HCT116 (cell line): ENCODE measurements at regions not wholly inside any gene's neighbourhood (a gene's known extent, or its start where the extent isn't known, plus 50 kb on each side); places are given as distances from the start of the nearest gene placed in this dataset.

Source experiments
- ATAC-seq: fragments of 200-7000 bp; cut with Tn5 transposase; 2 replicates; pipeline ENCODE4 v1.9.1; 2020; ENCODE audit warnings: mild to moderate bottlenecking, moderate library complexity
- BruUV-seq: library from RNA; stranded (reverse); fragments of 400-500 nt; replicated peaks from 2 replicates; lab custom pipeline; 2021; lab: Mats Ljungman, UMichigan
- CTCF ChIA-PET: fragments of 300-600 bp; sonication (Branson Sonifier 250); formaldehyde crosslinking; loops from one replicate; lab custom pipeline; 2021; ENCODE audit warnings: antibody characterized with exemption; lab: Charles Lee
- POLR2A ChIA-PET: fragments of 300-600, 350-600 bp; sonication (Branson Sonifier 250); formaldehyde crosslinking; loops from one replicate; lab custom pipeline; 2021; ENCODE audit warnings: antibody characterized with exemption; lab: Charles Lee
- RAD21 ChIA-PET, 2 experiments: fragments of 300-600 bp; sonication (Branson Sonifier 250); formaldehyde crosslinking; loops; one replicate each; lab custom pipeline; 2023; ENCODE audit warnings: low total read pairs in 2 of 2; ENCODE audit not compliant: uncharacterized antibody in 2 of 2, unreplicated experiment in 2 of 2, low non-redundant PET in 1 of 2; lab: Charles Lee
- DNase-seq: peaks from one replicate; pipeline ENCODE4 v3.0.0-alpha.2; 2010; ENCODE audit warnings: low read depth, low spot score
- H2AFZ ChIP-seq: fragments of 200-600 bp; shearing (Covaris generic), sonication (generic); 2 replicates; pipeline ENCODE4 v1.6.1; 2017; ENCODE audit warnings: low read depth, mixed run types, mixed read lengths, antibody characterized with exemption, low read length; ENCODE audit not compliant: poor library complexity, severe bottlenecking
- H3K27ac ChIP-seq: 2 replicates; pipeline ENCODE4 v1.5.1; 2012; ENCODE audit warnings: low read depth, low read length
- H3K27me3 ChIP-seq: fragments of 200-600 bp; sonication (generic); 2 replicates; pipeline ENCODE4 v1.6.1; 2016; ENCODE audit warnings: mixed run types, low read length, mixed read lengths; ENCODE audit not compliant: insufficient read depth
- H3K36me3 ChIP-seq, 2 experiments: fragments of 200-500 bp in 1 of 2; fragments of 200-600 bp in 1 of 2; sonication (Bioruptor generic) in 1 of 2; sonication (generic) in 1 of 2; 2 replicates each; pipeline versions ENCODE4 v1.5.1 to v1.6.1; 2014 to 2016; ENCODE audit warnings: low read length in 2 of 2, inconsistent platforms in 1 of 2, mixed read lengths in 1 of 2, mixed run types in 1 of 2; ENCODE audit not compliant: insufficient read depth in 2 of 2, control insufficient read depth in 1 of 2
- H3K4me1 ChIP-seq, 2 experiments: fragments of 200-600 bp in 1 of 2; sonication (generic) in 1 of 2; 2 replicates each; pipeline versions ENCODE4 v1.5.1 to v1.6.1; 2012 to 2017; ENCODE audit warnings: low read length in 2 of 2, inconsistent platforms in 1 of 2, mild to moderate bottlenecking in 1 of 2, mixed read lengths in 1 of 2, mixed run types in 1 of 2, moderate library complexity in 1 of 2; ENCODE audit not compliant: insufficient read depth in 2 of 2, control insufficient read depth in 1 of 2
- H3K4me2 ChIP-seq: fragments of 200-600 bp; sonication (generic); 2 replicates; pipeline ENCODE4 v1.6.1; 2017; ENCODE audit warnings: mixed run types, low read length, mixed read lengths
- H3K4me3 ChIP-seq, 2 experiments: fragments of 200-600 bp in 1 of 2; sonication (generic) in 1 of 2; replicated peaks in 1 of 2; 2 replicates each; pipeline ENCODE4 v1.5.1; 2011 to 2016; ENCODE audit warnings: low read length in 2 of 2, control low read depth in 1 of 2, low read depth in 1 of 2, mild to moderate bottlenecking in 1 of 2, mixed read lengths in 1 of 2, mixed run types in 1 of 2
- H3K79me2 ChIP-seq: fragments of 200-600 bp; sonication (generic); 2 replicates; pipeline ENCODE4 v1.6.1; 2017; ENCODE audit warnings: mild to moderate bottlenecking, mixed run types, low read length, moderate library complexity, mixed read lengths; ENCODE audit not compliant: insufficient read depth
- H3K9ac ChIP-seq: fragments of 200-600 bp; sonication (generic); 2 replicates; pipeline ENCODE4 v1.6.1; 2016; ENCODE audit warnings: low read length, mixed read lengths
- H3K9me2 ChIP-seq: fragments of 200-600 bp; sonication (generic), shearing (Covaris generic); 2 replicates; pipeline ENCODE4 v1.6.1; 2017; ENCODE audit warnings: mixed run types, mild to moderate bottlenecking, moderate library complexity; ENCODE audit not compliant: insufficient read depth
- H3K9me3 ChIP-seq, 2 experiments: fragments of 200-500 bp in 1 of 2; fragments of 200-600 bp in 1 of 2; sonication (Bioruptor generic) in 1 of 2; sonication (generic) in 1 of 2; 2 replicates each; pipeline ENCODE4 v1.6.1; 2014 to 2017; ENCODE audit warnings: low read length in 2 of 2, mixed read lengths in 2 of 2, inconsistent platforms in 1 of 2, low read depth in 1 of 2, mild to moderate bottlenecking in 1 of 2, mixed run types in 1 of 2, moderate library complexity in 1 of 2; ENCODE audit not compliant: control insufficient read depth in 1 of 2, insufficient read depth in 1 of 2
- H4K20me1 ChIP-seq: fragments of 200-600 bp; sonication (generic), shearing (Covaris generic); 2 replicates; pipeline ENCODE4 v1.6.1; 2017; ENCODE audit warnings: mixed run types, mild to moderate bottlenecking, moderate library complexity; ENCODE audit not compliant: insufficient read depth
- CBX3 ChIP-seq: IDR thresholded peaks from 2 replicates; pipeline ENCODE4 v1.6.1; 2012; ENCODE audit warnings: low read depth
- CTCF ChIP-seq, 3 experiments: fragments of 200-600 bp in 1 of 3; sonication (generic) in 1 of 3; IDR thresholded peaks in 2 of 3; conservative IDR thresholded peaks in 1 of 3; 2 replicates each; pipeline ENCODE4 v1.5.1; 2012 to 2017; ENCODE audit warnings: low read depth in 2 of 3, low read length in 2 of 3, antibody characterized with exemption in 1 of 3, borderline replicate concordance in 1 of 3, control low read depth in 1 of 3, mild to moderate bottlenecking in 1 of 3, mixed read lengths in 1 of 3, mixed run types in 1 of 3, moderate library complexity in 1 of 3; ENCODE audit not compliant: insufficient read depth in 1 of 3
- EGR1 ChIP-seq: IDR thresholded peaks from 2 replicates; pipeline ENCODE4 v1.6.1; 2012; ENCODE audit warnings: low read depth
- ELF1 ChIP-seq: IDR thresholded peaks from 2 replicates; pipeline ENCODE4 v1.6.1; 2012; ENCODE audit warnings: low read depth, borderline replicate concordance
- EZH2 ChIP-seq: fragments of 200-600 bp; sonication (generic); IDR thresholded peaks from 2 replicates; pipeline ENCODE4 v1.6.1; 2017; ENCODE audit warnings: antibody characterized with exemption, mixed run types
- EZH2phosphoT487 ChIP-seq: fragments of 200-600 bp; IDR thresholded peaks from 2 replicates; pipeline ENCODE4 v1.6.1; 2018; ENCODE audit warnings: antibody characterized with exemption, borderline replicate concordance
- POLR2AphosphoS5 ChIP-seq: IDR thresholded peaks from 2 replicates; pipeline ENCODE4 v1.6.1; 2011; ENCODE audit warnings: mild to moderate bottlenecking, low read depth, low read length, moderate library complexity
- REST ChIP-seq: IDR thresholded peaks from 2 replicates; pipeline ENCODE4 v1.6.1; 2012; ENCODE audit warnings: low read depth
- SIN3A ChIP-seq: IDR thresholded peaks from 2 replicates; pipeline ENCODE4 v1.6.1; 2012; ENCODE audit warnings: low read depth
- SRF ChIP-seq: IDR thresholded peaks from 2 replicates; pipeline ENCODE4 v1.6.1; 2012; ENCODE audit warnings: low read depth
- TCF7L2 ChIP-seq: IDR thresholded peaks from 2 replicates; pipeline ENCODE4 v1.7.0; 2011; ENCODE audit warnings: borderline replicate concordance, inconsistent platforms; ENCODE audit not compliant: insufficient read depth, insufficient read length; ENCODE audit errors: extremely low read depth
- YY1 ChIP-seq: IDR thresholded peaks from 2 replicates; pipeline ENCODE4 v1.6.1; 2011; ENCODE audit warnings: low read length, low read depth, moderate library complexity, mild to moderate bottlenecking; ENCODE audit not compliant: insufficient replicate concordance; ENCODE audit errors: extremely low read depth
- ZNF274 ChIP-seq: fragments of 200-500 bp; sonication (Bioruptor generic); IDR thresholded peaks from 2 replicates; pipeline ENCODE4 v1.6.1; 2014; ENCODE audit warnings: mild to moderate bottlenecking, low read depth, low read length, inconsistent platforms
- intact Hi-C: fragments of 100-400 bp; cut with micrococcal nuclease; formaldehyde crosslinking; loops from 2 replicates; pipeline ENCODE4 v1.10.0; 2022
- TF ChIP-seq, protein P1 (sequence below): IDR thresholded peaks from 2 replicates; pipeline ENCODE4 v1.6.1; 2011; ENCODE audit warnings: mild to moderate bottlenecking, low read length, moderate library complexity; ENCODE audit not compliant: insufficient replicate concordance; ENCODE audit errors: extremely low read depth
- TF ChIP-seq, protein P2 (sequence below): IDR thresholded peaks from 2 replicates; pipeline ENCODE4 v1.6.1; 2012

- Histone ChIP-seq H4K20me1 (no peaks in the 10 kb centered on the region), H3K9ac (no peak overlapping the region), H3K9me2 (no peaks in the 10 kb centered on the region), H3K4me3 (no peak overlapping the region), H3K9me3 (no peaks in the 10 kb centered on the region), H3K36me3 (no peaks in the 10 kb centered on the region), H3K79me2 (no peaks in the 10 kb centered on the region), H3K27ac (no peak overlapping the region), H3K4me2 (no peak overlapping the region), H2AFZ (no peak overlapping the region), H3K27me3 (0 out of 2 replicates have a peak, but pooled peaks cover 8% of the 10 kb centered on the region), H3K4me1 (no peaks in the 10 kb centered on the region)
- ChIA-PET RAD21 (no interaction called here), POLR2A (no interaction called here), CTCF (no interaction called here)
- TF ChIP-seq CTCF (IDR thresholded peaks at IDR 0.05 in 2 of 3, conservative IDR thresholded peaks at IDR 0.05 in 1 of 3; ENCODE audit: borderline replicate concordance in 1 of 3, insufficient read depth in 1 of 3, low read depth in 2 of 3, low read length in 2 of 3) (no peak), SRF (no peak), REST (no peak), CBX3 (no peak), EZH2 (no peak), ELF1 (no peak), TCF7L2 (no peak), SIN3A (no peak), ZNF274 (no peak), EGR1 (no peak), EZH2phosphoT487 (no peak), POLR2AphosphoS5 (no peak), YY1 (no peak)
- TF ChIP-seq, protein P1, sequence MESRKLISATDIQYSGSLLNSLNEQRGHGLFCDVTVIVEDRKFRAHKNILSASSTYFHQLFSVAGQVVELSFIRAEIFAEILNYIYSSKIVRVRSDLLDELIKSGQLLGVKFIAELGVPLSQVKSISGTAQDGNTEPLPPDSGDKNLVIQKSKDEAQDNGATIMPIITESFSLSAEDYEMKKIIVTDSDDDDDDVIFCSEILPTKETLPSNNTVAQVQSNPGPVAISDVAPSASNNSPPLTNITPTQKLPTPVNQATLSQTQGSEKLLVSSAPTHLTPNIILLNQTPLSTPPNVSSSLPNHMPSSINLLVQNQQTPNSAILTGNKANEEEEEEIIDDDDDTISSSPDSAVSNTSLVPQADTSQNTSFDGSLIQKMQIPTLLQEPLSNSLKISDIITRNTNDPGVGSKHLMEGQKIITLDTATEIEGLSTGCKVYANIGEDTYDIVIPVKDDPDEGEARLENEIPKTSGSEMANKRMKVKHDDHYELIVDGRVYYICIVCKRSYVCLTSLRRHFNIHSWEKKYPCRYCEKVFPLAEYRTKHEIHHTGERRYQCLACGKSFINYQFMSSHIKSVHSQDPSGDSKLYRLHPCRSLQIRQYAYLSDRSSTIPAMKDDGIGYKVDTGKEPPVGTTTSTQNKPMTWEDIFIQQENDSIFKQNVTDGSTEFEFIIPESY, result no peak
- TF ChIP-seq, protein P2, sequence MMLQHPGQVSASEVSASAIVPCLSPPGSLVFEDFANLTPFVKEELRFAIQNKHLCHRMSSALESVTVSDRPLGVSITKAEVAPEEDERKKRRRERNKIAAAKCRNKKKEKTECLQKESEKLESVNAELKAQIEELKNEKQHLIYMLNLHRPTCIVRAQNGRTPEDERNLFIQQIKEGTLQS, result no peak
- DNase-seq, result no peak
- BruUV-seq, result no TSS peak
- no peak for ATAC-seq
- intact Hi-C loops, result no loop called here
Observed at GRCh38 chr6:90835596-90836212, 248.8 kb upstream of the MAP3K7 start.
